MM.1S (cell line): ENCODE measurements at regions not wholly inside any gene's neighbourhood (a gene's known extent, or its start where the extent isn't known, plus 50 kb on each side); places are given as distances from the start of the nearest gene placed in this dataset.

Experiments
- DNase-seq: peaks from one replicate; pipeline ENCODE4 v3.0.0-alpha.2; 2015
- H2AFZ ChIP-seq: fragments of 300-600 bp; sonication (generic); 2 replicates; pipeline ENCODE4 v1.6.0; 2016; ENCODE audit warnings: antibody characterized with exemption, low read length
- H3F3A ChIP-seq: fragments of 300-600 bp; sonication (generic); 2 replicates; pipeline ENCODE4 v1.6.1; 2016; ENCODE audit warnings: mild to moderate bottlenecking, antibody characterized with exemption, low read length, moderate library complexity, mixed read lengths; ENCODE audit not compliant: insufficient read depth
- H3K27ac ChIP-seq: fragments of 300-600 bp; sonication (generic); 2 replicates; pipeline ENCODE4 v1.5.1; 2016; ENCODE audit warnings: mild to moderate bottlenecking, low read length
- H3K27me3 ChIP-seq: fragments of 300-600 bp; sonication (generic); replicated peaks from 2 replicates; pipeline ENCODE4 v1.6.0; 2016; ENCODE audit warnings: low read length; ENCODE audit not compliant: insufficient read depth
- H3K36me3 ChIP-seq: fragments of 300-600 bp; sonication (generic); replicated peaks from 2 replicates; pipeline ENCODE4 v1.6.1; 2016; ENCODE audit warnings: mild to moderate bottlenecking, low read length, mixed read lengths; ENCODE audit not compliant: insufficient read depth
- H3K4me1 ChIP-seq: fragments of 300-600 bp; sonication (generic); 2 replicates; pipeline ENCODE4 v1.6.1; 2016; ENCODE audit warnings: low read length, mixed read lengths
- H3K4me2 ChIP-seq: fragments of 300-600 bp; sonication (generic); 2 replicates; pipeline ENCODE4 v1.6.0; 2016; ENCODE audit warnings: low read depth, low read length
- H3K4me3 ChIP-seq: fragments of 300-600 bp; sonication (generic); 2 replicates; pipeline ENCODE4 v1.5.1; 2016; ENCODE audit warnings: low read length, mixed read lengths
- H3K79me2 ChIP-seq: fragments of 300-600 bp; sonication (generic); 2 replicates; pipeline ENCODE4 v1.6.1; 2016; ENCODE audit warnings: mixed run types, low read length, mixed read lengths
- H3K9ac ChIP-seq: fragments of 300-600 bp; sonication (generic); 2 replicates; pipeline ENCODE4 v1.6.1; 2016; ENCODE audit warnings: low read length, mixed read lengths
- H3K9me2 ChIP-seq: fragments of 300-600 bp; sonication (generic); replicated peaks from 2 replicates; pipeline ENCODE4 v1.6.1; 2016; ENCODE audit warnings: mild to moderate bottlenecking, low read length, mixed read lengths; ENCODE audit not compliant: insufficient read depth
- H3K9me3 ChIP-seq: fragments of 300-600 bp; sonication (generic); replicated peaks from 2 replicates; pipeline ENCODE4 v1.6.1; 2016; ENCODE audit warnings: mild to moderate bottlenecking, low read length, mixed read lengths; ENCODE audit not compliant: insufficient read depth
- H4K20me1 ChIP-seq: fragments of 300-600 bp; sonication (generic); 2 replicates; pipeline ENCODE4 v1.6.1; 2016; ENCODE audit warnings: mild to moderate bottlenecking, low read length, moderate library complexity, mixed read lengths; ENCODE audit not compliant: insufficient read depth
- CTCF ChIP-seq: fragments of 300-600 bp; sonication (generic); IDR thresholded peaks from 2 replicates; pipeline ENCODE4 v1.5.1; 2016; ENCODE audit warnings: antibody characterized with exemption, low read length, mixed read lengths
- EZH2 ChIP-seq: fragments of 300-600 bp; sonication (generic); optimal IDR thresholded peaks from 2 replicates; pipeline ENCODE3; 2017; ENCODE audit warnings: low read depth, mild to moderate bottlenecking, antibody characterized with exemption, low read length, mixed read lengths
- EZH2phosphoT487 ChIP-seq: fragments of 300-600 bp; sonication (generic); IDR thresholded peaks from 2 replicates; pipeline ENCODE4 v1.6.1; 2018; ENCODE audit warnings: antibody characterized with exemption, low read length

GRCh38 chr2:196586511-196586991 lies 53.0 kb upstream of the CCDC150 start:
- no peak overlapping the region for H3K9ac ChIP-seq
- H3K4me3 ChIP-seq: no peak overlapping the region
- TF ChIP-seq EZH2phosphoT487: no peak
- TF ChIP-seq CTCF: no peak
- TF ChIP-seq EZH2: no peak
- no peak overlapping the region for H3K27ac ChIP-seq
- no peak overlapping the region for H3K4me2 ChIP-seq
- H3K9me3 ChIP-seq: no peaks in the 10 kb centered on the region
- H3F3A ChIP-seq: no peaks in the 10 kb centered on the region
- H3K36me3 ChIP-seq: no peaks in the 10 kb centered on the region
- no peak for DNase-seq
- no peaks in the 10 kb centered on the region for H3K4me1 ChIP-seq
- no peaks in the 10 kb centered on the region for H4K20me1 ChIP-seq
- H3K9me2 ChIP-seq: no peaks in the 10 kb centered on the region
- no peaks in the 10 kb centered on the region for H3K79me2 ChIP-seq
- H2AFZ ChIP-seq: no peak overlapping the region
- H3K27me3 ChIP-seq: peaks cover 4% of the 10 kb centered on the region

- no peaks in the 10 kb centered on the region for H3K36me3 ChIP-seq
- H3K9me3 ChIP-seq: no peaks in the 10 kb centered on the region
- no peaks in the 10 kb centered on the region for H3K9me2 ChIP-seq
- H2AFZ ChIP-seq: no peak overlapping the region
- no peaks in the 10 kb centered on the region for H3K4me1 ChIP-seq
- no peak overlapping the region for H3K4me2 ChIP-seq
- no peak for DNase-seq
- no peaks in the 10 kb centered on the region for H3F3A ChIP-seq
- no peaks in the 10 kb centered on the region for H4K20me1 ChIP-seq
- TF ChIP-seq EZH2 (no peak), EZH2phosphoT487 (no peak), CTCF (no peak)
- no peaks in the 10 kb centered on the region for H3K79me2 ChIP-seq
- H3K27ac ChIP-seq: no peak overlapping the region
- no peak overlapping the region for H3K4me3 ChIP-seq
- H3K9ac ChIP-seq: no peak overlapping the region
- peaks cover 9% of the 10 kb centered on the region for H3K27me3 ChIP-seq
These were observed 52.5 kb upstream of the CCDC150 start for GRCh38 chr2:196587056-196587455.

- Histone ChIP-seq H4K20me1 (no peaks in the 10 kb centered on the region), H3F3A (no peaks in the 10 kb centered on the region), H3K79me2 (no peaks in the 10 kb centered on the region), H3K4me3 (no peak overlapping the region), H3K9me3 (no peaks in the 10 kb centered on the region), H3K9me2 (no peaks in the 10 kb centered on the region), H3K36me3 (no peaks in the 10 kb centered on the region), H3K4me2 (no peak overlapping the region), H3K9ac (no peak overlapping the region), H3K4me1 (no peaks in the 10 kb centered on the region), H2AFZ (no peak overlapping the region), H3K27ac (no peak overlapping the region), H3K27me3 (peaks cover 14% of the 10 kb centered on the region)
- TF ChIP-seq EZH2 (no peak), CTCF (no peak), EZH2phosphoT487 (no peak)
- DNase-seq: no peak
These were observed 51.8 kb upstream of the CCDC150 start for GRCh38 chr2:196587739-196588138.
